GM19468 (cell line): ENCODE measurements at regions not wholly inside any gene's neighbourhood (a gene's known extent, or its start where the extent isn't known, plus 50 kb on each side); places are given as distances from the start of the nearest gene placed in this dataset.

Source experiments
- ATAC-seq: cut with Tn5 transposase; IDR thresholded peaks from one replicate; pipeline ENCODE4 v1.9.1; 2021; ENCODE audit warnings: mild to moderate bottlenecking, moderate library complexity, moderate number of reproducible peaks; ENCODE audit not compliant: unreplicated experiment; ENCODE audit errors: extremely low read depth

DNA sequence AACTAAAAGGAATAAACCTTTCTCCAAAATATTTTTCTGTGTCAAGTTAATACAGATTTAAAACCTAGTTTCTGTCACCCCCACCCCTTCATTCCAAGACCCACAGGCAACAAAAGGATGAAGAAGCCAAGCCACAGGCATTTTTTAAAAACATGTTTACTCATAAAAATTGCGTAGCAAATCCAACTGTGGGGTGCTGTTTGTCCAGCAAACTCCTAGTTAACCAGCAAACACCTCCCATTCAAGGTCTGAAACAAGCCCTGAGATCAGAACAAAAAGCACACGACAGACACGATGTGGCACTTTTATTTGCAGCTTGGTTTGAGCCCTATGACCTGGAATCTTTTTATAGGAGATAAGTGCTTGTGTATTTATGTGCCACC is 149.9 kb upstream of the CAMK1G start:
- no peak for ATAC-seq

DNA sequence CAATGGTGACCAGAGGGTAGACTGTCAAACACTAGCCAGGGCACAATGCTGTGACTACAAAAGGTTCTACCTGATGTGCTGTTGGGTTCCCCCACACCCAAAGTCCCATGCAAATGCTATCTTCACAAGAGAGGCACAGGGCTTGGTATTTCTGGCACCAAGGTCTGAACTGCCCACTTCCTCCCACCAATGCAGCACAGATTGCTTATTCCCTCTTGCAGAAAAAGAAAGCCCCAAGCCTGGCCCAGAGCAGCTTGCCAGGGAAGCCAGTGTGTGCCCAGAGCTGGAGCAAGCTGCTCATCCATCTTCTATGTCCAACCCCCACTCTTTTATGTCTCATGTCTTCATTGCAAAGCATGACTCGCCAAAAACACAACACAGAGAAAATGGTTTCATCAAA is 149.4 kb upstream of the CAMK1G start:
- no peak for ATAC-seq

GRCh38 chr1:209434631-209435217 is 148.8 kb upstream of the CAMK1G start:
- no peak for ATAC-seq

GRCh38 chr1:209435654-209436566 is 147.6 kb upstream of the CAMK1G start:
- peak; percentile 67 for ATAC-seq

GRCh38 chr1:209439828-209440227 is 143.7 kb upstream of the CAMK1G start:
- ATAC-seq: no peak

DNA sequence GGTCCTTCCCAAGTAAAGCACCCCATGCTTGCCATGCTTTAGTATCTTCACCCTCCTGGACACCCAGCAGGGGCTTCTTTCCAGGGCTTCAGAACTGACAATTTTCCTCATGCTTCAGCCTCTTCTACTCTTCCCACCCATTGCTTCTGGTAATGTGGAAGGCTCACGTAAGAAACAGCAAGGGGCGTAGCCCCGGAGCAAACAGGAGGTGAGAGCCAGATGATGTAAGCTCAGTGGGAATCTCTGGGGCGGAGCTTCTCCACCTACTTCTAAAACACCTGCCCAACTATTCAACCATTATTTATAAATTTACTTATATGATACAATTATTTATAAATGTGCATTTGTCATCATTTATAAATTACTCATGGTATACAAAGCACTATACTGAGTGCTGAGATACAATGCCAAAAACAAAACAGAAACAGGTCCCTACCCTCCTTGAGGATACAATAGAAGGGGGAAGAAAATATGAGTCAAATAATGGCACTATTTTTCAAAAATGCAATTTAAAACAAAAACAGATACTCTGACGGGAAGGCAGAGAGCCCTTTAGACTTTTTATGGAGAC is 140.1 kb upstream of the CAMK1G start:
- no peak for ATAC-seq

- no peak for ATAC-seq
These were observed 139.4 kb upstream of the CAMK1G start for GRCh38 chr1:209443975-209444651.

- ATAC-seq: no peak
These were observed 138.6 kb upstream of the CAMK1G start for GRCh38 chr1:209444961-209445360.

GRCh38 chr1:209445576-209445975 is 137.9 kb upstream of the CAMK1G start:
- ATAC-seq: no peak

DNA sequence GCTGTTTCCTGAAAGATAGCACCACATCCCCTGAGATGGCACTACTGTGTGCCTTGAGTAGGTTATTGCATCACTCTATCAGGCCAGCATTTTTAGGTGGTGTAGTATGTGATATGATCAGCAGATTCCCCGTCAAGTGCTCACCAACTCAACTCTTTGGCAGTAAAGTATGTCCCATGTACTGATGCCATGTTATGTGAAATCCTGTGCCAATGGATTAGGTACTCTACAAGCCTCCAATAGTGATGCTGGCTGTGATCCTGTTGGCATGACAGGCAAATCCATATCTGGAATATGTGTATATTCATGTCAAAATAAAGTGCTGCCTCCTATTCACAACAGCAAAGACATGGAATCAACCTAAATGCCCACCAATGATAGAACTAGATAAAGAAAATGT is 137.2 kb upstream of the CAMK1G start:
- ATAC-seq: no peak

DNA sequence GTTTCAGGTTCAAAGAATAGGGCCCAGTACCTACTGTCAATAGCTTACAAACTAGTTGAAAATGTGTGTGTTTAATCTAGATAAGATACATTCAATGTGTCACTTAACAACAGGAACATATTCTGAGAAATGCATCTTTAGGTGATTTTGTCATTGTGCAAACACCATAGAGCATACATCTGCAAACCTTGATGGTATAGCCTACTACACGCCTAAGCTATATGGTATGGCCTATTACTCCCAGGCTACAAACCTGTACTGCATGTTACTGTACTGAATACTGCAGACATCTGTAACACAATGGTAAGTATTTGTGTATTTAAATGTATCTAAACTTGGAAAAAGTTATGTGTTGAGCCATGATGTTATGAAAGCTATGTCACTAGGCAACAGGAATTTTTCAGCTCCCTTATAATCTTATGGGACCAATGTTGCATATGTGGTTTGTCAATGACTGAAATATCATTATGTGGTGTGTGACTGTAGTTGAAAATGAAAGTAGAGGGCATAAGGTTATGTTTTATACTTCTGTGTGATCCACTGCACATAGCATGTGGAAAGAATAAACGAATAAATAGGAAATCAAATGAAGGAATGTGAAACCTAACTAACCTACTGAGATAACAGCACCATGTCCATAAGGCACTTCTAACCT is 129.0 kb upstream of the CAMK1G start:
- ATAC-seq: no peak

- no peak for ATAC-seq
These were observed 128.4 kb upstream of the CAMK1G start for GRCh38 chr1:209455145-209455544.

DNA sequence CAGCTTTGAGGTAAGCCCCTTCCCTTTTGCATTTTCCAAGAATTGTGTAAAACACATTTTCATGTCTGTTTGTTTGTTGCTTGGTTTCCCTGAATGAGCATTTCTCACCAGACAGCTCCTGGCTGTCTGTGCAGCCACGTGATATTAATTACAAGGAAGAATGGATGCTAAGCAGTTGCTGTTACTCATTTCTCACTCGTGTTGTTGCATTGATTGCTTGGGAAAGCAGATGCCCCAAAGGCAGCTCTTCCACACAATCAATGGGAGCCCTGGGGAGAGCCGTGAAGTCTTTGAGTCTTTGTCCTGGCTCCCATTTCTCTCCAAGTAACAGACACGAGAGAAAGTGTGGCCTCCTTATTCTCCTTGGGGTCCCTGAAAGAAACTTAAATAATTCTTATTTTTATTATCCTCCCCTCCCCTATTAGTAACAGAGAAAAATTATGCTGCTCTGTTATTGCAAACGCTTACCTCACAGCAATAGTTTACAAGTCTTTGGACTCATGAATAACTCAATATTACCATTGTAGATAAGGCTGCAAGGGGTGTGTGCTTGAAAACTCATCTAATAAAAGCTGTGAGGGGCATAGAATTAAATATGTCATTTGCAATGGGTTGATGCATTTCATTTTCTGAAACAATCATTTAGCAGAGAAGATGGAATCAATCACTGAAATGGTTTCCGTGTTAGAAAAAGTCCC is 127.7 kb upstream of the CAMK1G start:
- ATAC-seq: no peak

DNA sequence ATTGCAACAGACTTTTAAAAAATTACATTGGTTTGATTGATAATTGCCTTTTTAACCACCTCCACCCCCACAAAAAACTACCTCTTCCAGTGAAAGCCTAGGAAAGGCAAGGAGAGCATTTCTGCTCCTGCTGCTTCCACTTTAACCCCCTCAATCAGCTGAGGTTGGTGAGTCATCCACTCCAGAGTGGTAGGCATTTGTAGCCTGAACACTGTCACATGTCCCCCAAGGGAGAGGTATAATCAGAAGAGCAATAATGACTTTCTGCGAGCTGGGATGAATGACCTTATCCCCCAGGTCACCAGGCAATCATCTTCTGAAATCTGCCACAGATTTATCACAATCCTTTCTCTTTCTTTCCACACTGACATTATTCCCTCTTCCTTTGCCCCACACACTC is 126.6 kb upstream of the CAMK1G start:
- ATAC-seq: no peak

GRCh38 chr1:209457401-209458125 is 126.0 kb upstream of the CAMK1G start:
- ATAC-seq: no peak

DNA sequence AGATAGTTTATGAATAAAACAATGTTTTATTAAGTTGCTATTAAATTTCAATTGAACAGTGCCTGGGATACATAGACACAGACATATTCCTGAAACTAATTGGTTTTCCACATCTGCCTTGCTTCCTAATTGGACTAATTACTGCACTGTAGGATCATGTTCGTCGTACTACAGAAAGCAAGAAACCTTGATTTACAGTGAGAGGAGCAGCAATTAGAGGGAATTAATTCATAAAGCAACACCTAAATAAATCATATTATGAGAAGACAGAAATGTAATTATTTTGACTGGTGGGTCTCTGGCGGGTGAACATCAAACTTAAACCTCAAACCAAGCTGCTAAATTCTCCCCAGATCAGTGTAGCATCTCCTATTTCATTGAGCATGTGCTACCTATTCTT is 124.6 kb upstream of the CAMK1G start:
- ATAC-seq: no peak

- no peak for ATAC-seq
These were observed 122.3 kb upstream of the CAMK1G start for GRCh38 chr1:209461168-209461567.

GRCh38 chr1:209462433-209462832 is 121.1 kb upstream of the CAMK1G start:
- ATAC-seq: no peak

DNA sequence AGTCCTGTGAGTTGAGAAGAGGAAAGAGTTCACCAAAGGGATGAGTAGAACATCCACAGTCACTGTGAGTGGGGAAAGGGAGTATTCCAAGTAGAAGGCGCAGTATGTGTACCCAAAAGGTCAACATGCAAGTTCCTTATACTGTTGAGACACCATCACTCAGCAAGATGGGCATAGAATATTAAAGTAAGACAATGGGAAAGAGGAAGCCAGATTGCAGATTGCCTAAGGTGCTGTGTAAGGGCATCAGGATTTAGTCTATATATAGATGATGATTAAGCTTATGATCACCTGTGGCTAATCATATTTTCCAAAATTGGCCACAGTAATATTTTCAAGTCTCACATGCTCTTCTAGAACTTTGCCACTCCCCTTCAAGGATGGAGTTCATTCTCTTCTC is 120.1 kb upstream of the CAMK1G start:
- no peak for ATAC-seq
